ENCODE measurements at regions not wholly inside any gene's neighbourhood (a gene's known extent, or its start where the extent isn't known, plus 50 kb on each side); places are given as distances from the start of the nearest gene placed in this dataset.
A peak's percentile ranks its signal among the peaks of the same experiment; 100 is the strongest.
"Not testable (repeated sequence)": the region's sequence is repeated elsewhere in the genome, so short reads cannot be mapped to it uniquely, and the experiment has no call there.

DNA sequence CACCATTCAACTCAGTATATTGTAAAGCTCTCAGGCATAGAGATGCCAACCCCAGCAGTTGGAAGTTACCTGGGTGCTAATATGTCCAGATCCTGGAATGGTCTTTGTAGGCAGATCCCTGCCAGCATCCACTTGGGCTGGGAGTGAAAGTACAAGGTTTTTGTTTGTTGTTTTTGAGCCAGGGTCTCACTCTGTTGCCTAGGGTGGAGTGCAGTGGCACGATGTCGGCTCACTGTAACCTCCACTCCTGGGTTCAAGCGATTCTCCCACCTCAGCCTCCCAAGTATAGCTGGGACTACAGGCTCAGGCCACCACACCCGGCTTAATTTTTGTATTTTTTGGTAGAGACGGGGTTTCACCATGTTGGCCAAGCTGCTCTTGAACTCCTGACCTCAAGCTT, 177.6 kb downstream of the IRF8 start:
- TF ChIP-seq, protein P1, sequence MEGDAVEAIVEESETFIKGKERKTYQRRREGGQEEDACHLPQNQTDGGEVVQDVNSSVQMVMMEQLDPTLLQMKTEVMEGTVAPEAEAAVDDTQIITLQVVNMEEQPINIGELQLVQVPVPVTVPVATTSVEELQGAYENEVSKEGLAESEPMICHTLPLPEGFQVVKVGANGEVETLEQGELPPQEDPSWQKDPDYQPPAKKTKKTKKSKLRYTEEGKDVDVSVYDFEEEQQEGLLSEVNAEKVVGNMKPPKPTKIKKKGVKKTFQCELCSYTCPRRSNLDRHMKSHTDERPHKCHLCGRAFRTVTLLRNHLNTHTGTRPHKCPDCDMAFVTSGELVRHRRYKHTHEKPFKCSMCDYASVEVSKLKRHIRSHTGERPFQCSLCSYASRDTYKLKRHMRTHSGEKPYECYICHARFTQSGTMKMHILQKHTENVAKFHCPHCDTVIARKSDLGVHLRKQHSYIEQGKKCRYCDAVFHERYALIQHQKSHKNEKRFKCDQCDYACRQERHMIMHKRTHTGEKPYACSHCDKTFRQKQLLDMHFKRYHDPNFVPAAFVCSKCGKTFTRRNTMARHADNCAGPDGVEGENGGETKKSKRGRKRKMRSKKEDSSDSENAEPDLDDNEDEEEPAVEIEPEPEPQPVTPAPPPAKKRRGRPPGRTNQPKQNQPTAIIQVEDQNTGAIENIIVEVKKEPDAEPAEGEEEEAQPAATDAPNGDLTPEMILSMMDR (IDR thresholded peaks at IDR 0.05; ENCODE audit: insufficient read depth, low read depth, low read length): no peak
- no peak for TF ChIP-seq EZH2 (IDR thresholded peaks at IDR 0.05; ENCODE audit: insufficient read depth, low read length)
- H3K4me1 ChIP-seq (ENCODE audit: insufficient read depth, low read length): peaks cover 6% of the 10 kb centered on the region
- H3K4me2 ChIP-seq (ENCODE audit: low read length): no peak overlapping the region
- H3K9me3 ChIP-seq (ENCODE audit: insufficient read depth, low read depth, low read length): no peaks in the 10 kb centered on the region
- FAIRE-seq: no peak
- no peaks in the 10 kb centered on the region for H3K27me3 ChIP-seq (ENCODE audit: insufficient read depth, low read length)
- H3K36me3 ChIP-seq (ENCODE audit: insufficient read depth, low read length): no peaks in the 10 kb centered on the region
- DNase-seq (ENCODE audit: low read depth): no peak
- H3K9ac ChIP-seq (ENCODE audit: low read length): no peak overlapping the region
- no peaks in the 10 kb centered on the region for H4K20me1 ChIP-seq (ENCODE audit: insufficient read depth, low read length)
- no peak overlapping the region for H3K27ac ChIP-seq (ENCODE audit: low read depth, low read length)
- H3K4me1 Mint-ChIP-seq (ENCODE audit: low read depth, unreplicated experiment): peaks cover 2% of the 10 kb centered on the region
- no peak overlapping the region for H3K27ac Mint-ChIP-seq (ENCODE audit: unreplicated experiment)
- no peak overlapping the region for H2AFZ ChIP-seq (ENCODE audit: low read depth, low read length)
- H3K36me3 Mint-ChIP-seq (ENCODE audit: low read depth, unreplicated experiment): no peaks in the 10 kb centered on the region
- peaks cover 4% of the 10 kb centered on the region for H3K9me3 Mint-ChIP-seq (ENCODE audit: unreplicated experiment)
- H3K27me3 Mint-ChIP-seq (ENCODE audit: low read depth, unreplicated experiment): peaks cover 61% of the 10 kb centered on the region
- H3K4me3 ChIP-seq (ENCODE audit: insufficient read depth, low read depth, low read length): no peak overlapping the region
- H3K4me3 Mint-ChIP-seq (ENCODE audit: unreplicated experiment): no peak overlapping the region
- H3K79me2 ChIP-seq (ENCODE audit: insufficient read depth, low read length): no peaks in the 10 kb centered on the region

DNA sequence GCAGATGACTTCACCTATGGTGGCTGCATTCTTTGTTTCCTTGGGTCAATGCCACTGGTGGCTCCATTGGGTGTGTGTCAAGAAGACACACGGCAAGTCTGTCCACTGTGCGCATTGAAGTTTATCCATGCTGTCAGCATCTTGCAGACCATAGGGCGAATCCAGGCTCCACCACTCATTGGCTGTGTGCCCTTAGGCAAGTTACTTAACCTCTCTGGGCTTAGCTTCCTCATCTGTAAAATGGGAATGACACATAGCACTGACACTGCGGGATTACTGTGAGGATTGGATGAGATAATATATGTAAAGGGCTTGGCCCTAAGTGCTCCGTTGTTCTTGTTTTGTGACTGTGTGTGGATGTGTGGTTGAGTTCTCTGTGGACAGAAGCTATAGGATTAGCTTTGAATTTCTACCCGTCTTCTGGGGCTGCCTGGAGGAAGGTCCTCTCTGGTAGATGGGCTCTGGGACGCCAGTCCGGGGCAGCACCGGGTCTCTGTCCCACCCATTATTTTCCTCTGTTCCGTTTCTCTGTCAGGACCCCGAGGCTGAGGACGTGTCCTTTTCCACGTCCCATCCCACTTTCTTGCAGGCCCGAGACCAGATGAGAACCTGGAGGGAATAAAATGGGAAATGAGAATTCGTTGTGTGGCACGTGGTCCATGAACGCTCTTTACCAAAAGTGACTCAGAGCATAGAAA, 178.4 kb downstream of the IRF8 start:
- Histone ChIP-seq H3K4me3 (ENCODE audit: insufficient read depth, low read depth, low read length) (no peak overlapping the region), H3K9me3 (ENCODE audit: insufficient read depth, low read depth, low read length) (no peaks in the 10 kb centered on the region), H2AFZ (ENCODE audit: low read depth, low read length) (no peak overlapping the region), H4K20me1 (ENCODE audit: insufficient read depth, low read length) (no peaks in the 10 kb centered on the region), H3K79me2 (ENCODE audit: insufficient read depth, low read length) (no peaks in the 10 kb centered on the region), H3K4me1 (ENCODE audit: insufficient read depth, low read length) (peaks cover 6% of the 10 kb centered on the region), H3K4me2 (ENCODE audit: low read length) (no peak overlapping the region), H3K9ac (ENCODE audit: low read length) (no peak overlapping the region), H3K27ac (ENCODE audit: low read depth, low read length) (no peak overlapping the region), H3K36me3 (ENCODE audit: insufficient read depth, low read length) (no peaks in the 10 kb centered on the region), H3K27me3 (ENCODE audit: insufficient read depth, low read length) (no peaks in the 10 kb centered on the region)
- H3K27me3 Mint-ChIP-seq (ENCODE audit: low read depth, unreplicated experiment): peaks cover 59% of the 10 kb centered on the region
- H3K36me3 Mint-ChIP-seq (ENCODE audit: low read depth, unreplicated experiment): no peaks in the 10 kb centered on the region
- peaks cover 4% of the 10 kb centered on the region for H3K9me3 Mint-ChIP-seq (ENCODE audit: unreplicated experiment)
- no peak overlapping the region for H3K4me3 Mint-ChIP-seq (ENCODE audit: unreplicated experiment)
- TF ChIP-seq, protein P1 (IDR thresholded peaks at IDR 0.05; ENCODE audit: insufficient read depth, low read depth, low read length): no peak
- TF ChIP-seq EZH2 (IDR thresholded peaks at IDR 0.05; ENCODE audit: insufficient read depth, low read length): no peak
- DNase-seq (ENCODE audit: low read depth): no peak
- H3K27ac Mint-ChIP-seq (ENCODE audit: unreplicated experiment): no peak overlapping the region
- no peak for FAIRE-seq
- H3K4me1 Mint-ChIP-seq (ENCODE audit: low read depth, unreplicated experiment): peaks cover 2% of the 10 kb centered on the region

- Histone ChIP-seq H3K36me3 (ENCODE audit: insufficient read depth, low read length) (no peaks in the 10 kb centered on the region), H3K27ac (ENCODE audit: low read depth, low read length) (no peak overlapping the region), H2AFZ (ENCODE audit: low read depth, low read length) (no peak overlapping the region), H3K4me3 (ENCODE audit: insufficient read depth, low read depth, low read length) (no peak overlapping the region), H4K20me1 (ENCODE audit: insufficient read depth, low read length) (no peaks in the 10 kb centered on the region), H3K4me1 (ENCODE audit: insufficient read depth, low read length) (peaks cover 6% of the 10 kb centered on the region), H3K9ac (ENCODE audit: low read length) (no peak overlapping the region), H3K4me2 (ENCODE audit: low read length) (no peak overlapping the region), H3K79me2 (ENCODE audit: insufficient read depth, low read length) (no peaks in the 10 kb centered on the region), H3K27me3 (ENCODE audit: insufficient read depth, low read length) (no peaks in the 10 kb centered on the region), H3K9me3 (ENCODE audit: insufficient read depth, low read depth, low read length) (no peaks in the 10 kb centered on the region)
- DNase-seq (ENCODE audit: low read depth) (peak; percentile 39), FAIRE-seq (no peak)
- H3K36me3 Mint-ChIP-seq (ENCODE audit: low read depth, unreplicated experiment): no peaks in the 10 kb centered on the region
- H3K27ac Mint-ChIP-seq (ENCODE audit: unreplicated experiment): no peak overlapping the region
- H3K27me3 Mint-ChIP-seq (ENCODE audit: low read depth, unreplicated experiment): peaks cover 59% of the 10 kb centered on the region
- peaks cover 2% of the 10 kb centered on the region for H3K4me1 Mint-ChIP-seq (ENCODE audit: low read depth, unreplicated experiment)
- H3K4me3 Mint-ChIP-seq (ENCODE audit: unreplicated experiment): no peak overlapping the region
- TF ChIP-seq, protein P1 (IDR thresholded peaks at IDR 0.05; ENCODE audit: insufficient read depth, low read depth, low read length): no peak
- no peak for TF ChIP-seq EZH2 (IDR thresholded peaks at IDR 0.05; ENCODE audit: insufficient read depth, low read length)
- peaks cover 4% of the 10 kb centered on the region for H3K9me3 Mint-ChIP-seq (ENCODE audit: unreplicated experiment)
These were observed 179.2 kb downstream of the IRF8 start for GRCh38 chr16:86078121-86078600.

GRCh38 chr16:86078711-86079110, 179.7 kb downstream of the IRF8 start:
- H3K9me3 ChIP-seq (ENCODE audit: insufficient read depth, low read depth, low read length); DNase-seq (ENCODE audit: low read depth): not testable (repeated sequence)

More at GRCh38 chr16:86078711-86079110, 179.7 kb downstream of the IRF8 start:
- FAIRE-seq; H3K9ac ChIP-seq (ENCODE audit: low read length); H3K79me2 ChIP-seq (ENCODE audit: insufficient read depth, low read length); H3K4me1 Mint-ChIP-seq (ENCODE audit: low read depth, unreplicated experiment); H3K36me3 ChIP-seq (ENCODE audit: insufficient read depth, low read length); H2AFZ ChIP-seq (ENCODE audit: low read depth, low read length); H4K20me1 ChIP-seq (ENCODE audit: insufficient read depth, low read length); H3K36me3 Mint-ChIP-seq (ENCODE audit: low read depth, unreplicated experiment); H3K27ac ChIP-seq (ENCODE audit: low read depth, low read length); H3K4me3 Mint-ChIP-seq (ENCODE audit: unreplicated experiment); H3K4me2 ChIP-seq (ENCODE audit: low read length); H3K4me3 ChIP-seq (ENCODE audit: insufficient read depth, low read depth, low read length); H3K27ac Mint-ChIP-seq (ENCODE audit: unreplicated experiment); H3K27me3 ChIP-seq (ENCODE audit: insufficient read depth, low read length); H3K9me3 Mint-ChIP-seq (ENCODE audit: unreplicated experiment); H3K4me1 ChIP-seq (ENCODE audit: insufficient read depth, low read length): not testable (repeated sequence)
- H3K27me3 Mint-ChIP-seq (ENCODE audit: low read depth, unreplicated experiment): peaks cover 62% of the 10 kb centered on the region

Data from astrocyte (in vitro differentiated cells and primary cell).